Kidney tubule cell (primary cell): ENCODE measurements at regions not wholly inside any gene's neighbourhood (a gene's known extent, or its start where the extent isn't known, plus 50 kb on each side); places are given as distances from the start of the nearest gene placed in this dataset.
A peak's percentile ranks its signal among the peaks of the same experiment; 100 is the strongest.

ENCODE experiments used
- DNase-seq: peaks from one replicate; pipeline ENCODE4 v3.0.0-alpha.2; 2018; ENCODE audit warnings: low spot score

DNA sequence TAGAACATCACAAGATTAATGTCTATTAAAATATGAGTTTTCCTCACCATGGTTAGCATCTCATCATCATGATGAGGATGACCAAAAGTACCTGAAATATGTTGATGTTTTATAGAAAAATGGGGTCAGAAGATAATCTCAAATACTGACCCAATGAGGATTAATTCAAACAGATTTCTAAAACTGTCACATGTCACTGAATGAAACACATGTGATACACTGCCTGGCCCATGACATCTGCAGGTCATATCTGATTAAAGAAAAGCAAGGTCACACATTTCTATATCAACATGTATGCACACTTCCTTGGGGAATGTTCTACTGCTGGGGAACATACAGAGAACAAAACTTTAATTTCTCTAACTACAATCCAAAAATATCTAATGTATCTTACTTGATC lies 470.6 kb upstream of the ADGRL2 start:
- no peak for DNase-seq

DNA sequence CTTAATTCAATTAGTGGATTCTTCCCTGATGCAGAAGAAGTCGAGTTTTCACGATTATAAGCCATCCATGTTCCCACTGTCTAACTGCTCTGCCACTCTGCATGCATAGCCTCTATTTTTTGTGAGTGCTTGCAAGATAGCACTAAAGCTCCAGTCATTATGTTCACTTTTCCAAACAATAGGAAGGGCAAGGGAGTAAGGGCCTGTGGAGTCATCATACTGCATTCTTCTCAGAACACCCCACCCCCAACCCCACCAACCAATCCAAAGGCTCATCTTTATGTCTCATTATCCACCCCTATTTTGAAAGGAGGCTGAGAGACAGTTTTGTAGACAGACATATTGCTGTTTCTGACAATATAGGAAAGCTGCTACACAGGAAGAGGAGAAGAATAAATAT lies 471.7 kb upstream of the ADGRL2 start:
- DNase-seq = no peak

- no peak for DNase-seq
Observed at GRCh38 chr1:81327743-81328142, 473.0 kb upstream of the ADGRL2 start.

DNA sequence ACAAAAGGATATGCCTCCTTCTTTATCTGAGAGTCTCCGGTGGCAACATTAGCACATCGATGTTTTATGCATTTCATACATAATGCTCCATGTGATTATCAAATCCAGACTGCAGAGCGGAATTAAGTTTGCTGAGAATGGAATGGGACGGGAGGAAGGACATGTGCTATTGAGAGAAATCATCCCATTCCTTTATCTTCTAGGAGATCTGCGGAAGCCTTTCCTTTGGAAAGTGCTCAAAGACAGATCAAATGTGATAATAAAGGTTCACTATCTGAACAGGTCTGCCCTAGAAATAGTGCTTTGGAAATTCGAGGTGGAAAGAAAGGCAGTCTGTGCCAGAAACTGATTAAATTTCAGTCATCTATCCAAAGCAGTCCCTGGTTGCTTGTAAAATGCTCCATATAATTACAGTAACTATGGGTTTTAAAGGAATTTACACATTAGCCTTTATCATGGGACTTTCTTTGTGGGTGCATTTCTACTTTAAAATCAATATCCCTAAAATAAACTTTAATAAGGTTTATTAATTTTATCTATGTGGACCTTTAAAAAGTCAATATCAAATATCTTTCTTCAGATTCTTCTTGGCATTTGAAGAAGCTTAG lies 473.5 kb upstream of the ADGRL2 start:
- DNase-seq = no peak

DNA sequence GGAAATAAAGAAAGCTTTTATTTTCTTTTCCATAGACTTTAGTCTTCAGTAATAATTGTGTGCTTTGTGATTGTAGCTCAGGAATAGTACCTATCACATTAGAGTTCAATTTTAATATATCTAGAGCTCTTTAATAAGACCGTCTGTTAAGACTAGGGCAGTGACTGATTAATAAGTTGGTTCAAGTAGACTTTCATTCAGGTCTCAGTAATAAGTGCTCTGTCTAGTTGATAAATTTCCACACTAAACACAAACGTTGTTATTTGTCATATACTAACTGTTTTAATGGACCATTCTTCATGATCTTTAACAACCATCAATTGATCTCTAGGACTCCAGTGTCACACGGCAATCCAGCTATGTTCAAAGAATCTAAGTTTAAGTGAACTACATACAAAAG lies 474.5 kb upstream of the ADGRL2 start:
- no peak for DNase-seq

- DNase-seq = no peak
Observed at GRCh38 chr1:81325397-81325796, 475.3 kb upstream of the ADGRL2 start.

GRCh38 chr1:81323862-81324261 lies 476.9 kb upstream of the ADGRL2 start:
- no peak for DNase-seq

GRCh38 chr1:81317191-81317590 lies 483.5 kb upstream of the ADGRL2 start:
- no peak for DNase-seq

DNA sequence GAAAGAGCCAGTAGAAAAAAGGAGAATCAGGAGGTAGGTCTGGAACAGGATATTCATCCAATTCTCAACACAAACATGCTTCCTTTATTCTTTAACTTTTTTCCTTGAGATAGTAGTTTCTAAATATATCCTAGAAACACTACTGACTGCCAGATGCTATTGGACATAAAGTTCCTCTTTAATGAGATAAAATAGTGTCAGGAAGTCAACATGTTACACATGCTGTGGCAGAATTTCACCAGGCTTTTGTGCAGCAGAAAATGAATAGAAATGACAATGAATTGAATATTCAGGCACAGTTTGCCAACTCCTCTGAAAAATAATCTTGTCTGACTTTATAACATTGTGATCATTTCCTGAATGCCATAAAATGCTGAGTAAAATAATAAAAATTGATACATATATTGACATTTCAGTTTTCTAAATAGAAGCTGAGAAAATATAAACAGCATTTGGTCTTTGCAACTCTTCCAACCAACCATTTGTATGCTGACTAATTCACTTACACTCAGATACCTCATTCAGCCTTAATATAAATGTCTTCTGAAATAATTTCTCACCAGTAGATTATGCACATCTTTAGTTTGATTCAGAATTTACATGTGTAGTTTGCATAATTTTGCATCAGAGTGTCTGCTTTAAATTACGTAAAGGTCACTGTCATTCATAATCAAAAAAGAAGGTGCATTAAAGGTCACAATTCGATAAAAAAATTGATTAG lies 486.1 kb upstream of the ADGRL2 start:
- DNase-seq = no peak

GRCh38 chr1:81313289-81313688 lies 487.4 kb upstream of the ADGRL2 start:
- DNase-seq = no peak

- DNase-seq = no peak
Observed at GRCh38 chr1:81312272-81312754, 488.4 kb upstream of the ADGRL2 start.

DNA sequence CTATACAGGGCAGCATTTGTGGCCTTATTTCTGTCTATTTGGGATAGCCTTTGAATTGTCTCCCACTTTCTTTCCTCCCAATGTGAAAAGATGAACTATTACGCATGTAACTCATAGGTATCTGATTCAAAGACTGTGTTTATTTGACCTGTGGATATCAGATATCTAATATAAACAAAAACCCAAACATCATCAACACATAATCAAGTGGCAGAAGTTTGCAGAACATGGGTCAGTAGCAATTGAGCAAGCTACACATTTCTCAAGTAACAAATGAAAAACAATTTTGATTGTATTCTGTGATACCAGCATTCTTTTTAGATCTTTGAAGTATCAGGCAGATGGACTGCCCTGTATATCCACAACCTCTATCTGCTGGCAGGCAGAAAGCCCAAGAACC lies 490.5 kb upstream of the ADGRL2 start:
- no peak for DNase-seq

- no peak for DNase-seq
Observed at GRCh38 chr1:81308191-81308590, 492.5 kb upstream of the ADGRL2 start.

DNA sequence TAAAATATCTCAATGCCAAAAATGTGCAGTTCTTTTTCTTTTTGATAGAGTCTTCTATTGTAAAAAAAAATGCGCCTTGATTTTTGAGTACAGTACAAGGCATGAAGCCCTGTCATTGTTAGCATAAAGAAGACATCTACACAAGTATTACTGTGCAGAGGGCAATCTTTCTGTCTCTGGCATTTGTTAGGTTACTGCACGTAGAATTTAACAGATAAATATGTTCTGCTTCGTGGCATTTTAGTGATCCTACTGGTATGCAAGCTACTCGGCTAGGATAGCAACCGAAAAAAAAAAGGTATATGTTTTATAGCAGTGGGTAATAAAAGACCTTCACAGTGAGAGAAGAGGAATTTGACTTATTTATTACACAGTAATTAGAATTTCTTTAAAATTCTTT lies 492.9 kb upstream of the ADGRL2 start:
- DNase-seq = no peak

GRCh38 chr1:81305997-81306452 lies 494.7 kb upstream of the ADGRL2 start:
- peak; percentile 58 for DNase-seq

DNA sequence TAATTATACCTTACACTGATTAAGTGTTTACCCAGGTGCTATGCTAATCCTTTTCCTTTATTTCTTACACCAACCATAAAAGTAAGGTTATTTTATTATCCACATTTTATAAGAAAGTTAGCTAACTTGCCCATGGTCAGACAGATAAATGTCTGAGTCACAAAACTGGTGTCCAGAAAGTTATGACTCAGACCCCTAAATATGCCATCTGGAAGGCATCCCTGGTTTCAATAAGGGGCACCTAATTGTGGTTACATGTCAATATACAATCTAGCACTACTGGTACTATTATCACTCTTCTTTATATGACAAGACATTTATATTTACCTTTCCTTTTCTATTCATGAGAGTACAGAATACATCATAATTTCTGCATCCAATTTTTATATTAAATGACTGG lies 496.5 kb upstream of the ADGRL2 start:
- peak; percentile 78 for DNase-seq

DNA sequence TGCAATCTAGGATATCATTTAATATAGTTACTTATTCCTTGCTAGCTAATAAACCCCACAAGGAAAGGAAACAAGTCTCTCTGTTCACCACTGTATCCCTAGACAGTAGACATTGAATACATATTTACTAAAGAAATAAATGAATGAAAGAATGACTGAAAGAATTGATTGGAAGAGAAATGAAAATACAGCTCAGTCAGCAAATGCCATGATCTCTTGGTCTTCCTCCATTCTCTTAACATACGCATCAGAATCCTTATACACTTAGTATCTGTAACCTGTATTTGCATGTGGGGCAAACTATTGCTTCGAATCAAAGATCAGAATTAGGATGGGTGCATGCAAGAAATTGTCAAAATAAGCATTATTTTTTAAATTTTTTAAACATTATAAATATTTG lies 500.8 kb upstream of the ADGRL2 start:
- no peak for DNase-seq

GRCh38 chr1:81298266-81298665 lies 502.5 kb upstream of the ADGRL2 start:
- DNase-seq = no peak

DNA sequence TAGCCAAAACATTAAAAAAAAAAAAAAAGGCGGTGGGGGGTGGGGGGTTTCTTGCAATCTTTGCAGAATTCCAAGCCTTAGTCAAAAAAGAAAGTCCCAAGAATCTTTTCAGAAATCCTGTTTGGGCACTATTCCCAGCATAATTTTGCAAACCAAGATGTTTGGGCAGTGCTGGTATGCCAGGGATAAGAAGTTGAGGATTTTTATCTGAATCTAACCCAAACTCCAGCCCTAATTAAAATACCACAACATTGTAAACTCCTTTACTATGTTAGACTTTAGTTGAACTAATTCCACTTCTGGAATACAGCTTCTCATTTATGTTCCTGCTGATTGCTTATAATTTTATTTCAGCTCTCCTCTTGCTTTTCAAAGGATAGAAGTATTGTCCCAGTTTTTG lies 504.1 kb upstream of the ADGRL2 start:
- no peak for DNase-seq

GRCh38 chr1:81290326-81290725 lies 510.4 kb upstream of the ADGRL2 start:
- DNase-seq = no peak

- no peak for DNase-seq
Observed at GRCh38 chr1:81288689-81289088, 512.0 kb upstream of the ADGRL2 start.

DNA sequence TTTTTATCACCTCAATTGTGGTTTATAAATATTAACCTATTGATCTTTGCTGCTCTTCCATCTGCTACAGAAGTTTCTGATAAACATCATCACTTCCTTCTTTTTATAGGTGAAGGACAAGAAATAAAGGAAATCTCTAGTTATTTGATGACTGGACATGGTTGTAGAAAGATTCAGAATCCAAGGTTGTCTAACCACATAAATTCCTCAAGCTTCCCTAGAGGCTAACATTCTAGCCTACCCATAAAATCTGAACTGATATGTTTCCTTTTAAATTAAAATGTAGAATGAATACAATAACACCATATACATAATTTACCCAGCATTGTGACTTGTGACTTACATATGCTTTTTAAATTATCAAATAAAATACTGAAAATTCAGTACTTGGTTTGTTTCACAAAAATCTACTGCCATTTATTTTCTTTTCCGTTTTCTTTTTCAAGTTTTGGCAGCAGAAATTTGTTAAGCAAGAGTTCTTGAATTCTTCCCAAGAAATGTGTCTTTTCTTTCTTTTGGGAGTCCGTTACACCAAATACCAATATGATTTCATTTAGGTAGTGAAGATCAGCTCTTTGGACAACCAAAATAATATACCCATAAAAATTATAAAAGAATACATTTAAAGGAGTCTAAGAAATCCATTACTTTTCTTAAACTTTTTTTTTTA lies 513.2 kb upstream of the ADGRL2 start:
- DNase-seq = no peak

GRCh38 chr1:81270051-81270450 lies 530.7 kb upstream of the ADGRL2 start:
- DNase-seq = no peak
